Medulla oblongata (tissue), 1 donor: ENCODE measurements at regions not wholly inside any gene's neighbourhood (a gene's known extent, or its start where the extent isn't known, plus 50 kb on each side); places are given as distances from the start of the nearest gene placed in this dataset.

Experiments used
- DNase-seq: peaks from one replicate; pipeline ENCODE4 v3.0.0-alpha.2; 2015; ENCODE audit errors: extremely low spot score

GRCh38 chr14:96638041-96638855 is 136.1 kb downstream of the PAPOLA start:
- no peak for DNase-seq

GRCh38 chr14:96639550-96639949 is 137.4 kb downstream of the PAPOLA start:
- DNase-seq: no peak

- DNase-seq: no peak
Measured at GRCh38 chr14:96648506-96649326, 146.5 kb downstream of the PAPOLA start.

- DNase-seq: no peak
Measured at GRCh38 chr14:96649327-96649601, 147.1 kb downstream of the PAPOLA start.

GRCh38 chr14:96653597-96653996 is 143.6 kb upstream of the VRK1 start:
- DNase-seq: no peak

GRCh38 chr14:96658611-96659010 is 138.6 kb upstream of the VRK1 start:
- no peak for DNase-seq

GRCh38 chr14:96660123-96660522 is 137.1 kb upstream of the VRK1 start:
- DNase-seq: no peak

GRCh38 chr14:96660667-96661066 is 136.5 kb upstream of the VRK1 start:
- DNase-seq: no peak

GRCh38 chr14:96661244-96661969 is 135.8 kb upstream of the VRK1 start:
- DNase-seq: no peak

- DNase-seq: no peak
Measured at GRCh38 chr14:96662116-96662970, 134.8 kb upstream of the VRK1 start.

- no peak for DNase-seq
Measured at GRCh38 chr14:96663076-96663475, 134.1 kb upstream of the VRK1 start.

GRCh38 chr14:96663491-96664067 is 133.6 kb upstream of the VRK1 start:
- no peak for DNase-seq

- no peak for DNase-seq
Measured at GRCh38 chr14:96666088-96666487, 131.1 kb upstream of the VRK1 start.

- DNase-seq: no peak
Measured at GRCh38 chr14:96670391-96670790, 126.8 kb upstream of the VRK1 start.

GRCh38 chr14:96671218-96671617 is 126.0 kb upstream of the VRK1 start:
- DNase-seq: no peak

- no peak for DNase-seq
Measured at GRCh38 chr14:96673706-96674105, 123.5 kb upstream of the VRK1 start.

- DNase-seq: no peak
Measured at GRCh38 chr14:96674121-96674520, 123.1 kb upstream of the VRK1 start.

- no peak for DNase-seq
Measured at GRCh38 chr14:96676166-96676565, 121.0 kb upstream of the VRK1 start.

- no peak for DNase-seq
Measured at GRCh38 chr14:96681829-96682228, 115.4 kb upstream of the VRK1 start.

- no peak for DNase-seq
Measured at GRCh38 chr14:96682401-96682800, 114.8 kb upstream of the VRK1 start.

GRCh38 chr14:96683562-96684289 is 113.5 kb upstream of the VRK1 start:
- DNase-seq: no peak
